ENCODE measurements at regions not wholly inside any gene's neighbourhood (a gene's known extent, or its start where the extent isn't known, plus 50 kb on each side); places are given as distances from the start of the nearest gene placed in this dataset.

- DNase-seq (ENCODE audit: low read depth) = no peak
- no peak overlapping the region for H3K4me3 ChIP-seq (ENCODE audit: low read depth, low read length)
- no peak for TF ChIP-seq CTCF (IDR thresholded peaks at IDR 0.05; ENCODE audit: low read depth, low read length, missing control alignments)
- in situ Hi-C loops (cut with HindIII; ENCODE audit: low sequenced_read_pairs) = no loop called here
These were observed 111.4 kb upstream of the NANOS1 start for GRCh38 chr10:118918116-118918515.

GRCh38 chr10:118918587-118918986, 110.9 kb upstream of the NANOS1 start:
- in situ Hi-C loops (cut with HindIII; ENCODE audit: low sequenced_read_pairs) = no loop called here
- DNase-seq (ENCODE audit: low read depth) = no peak
- TF ChIP-seq CTCF (IDR thresholded peaks at IDR 0.05; ENCODE audit: low read depth, low read length, missing control alignments) = no peak

GRCh38 chr10:118920206-118920605, 109.3 kb upstream of the NANOS1 start:
- DNase-seq (ENCODE audit: low read depth) = no peak
- no peak for TF ChIP-seq CTCF (IDR thresholded peaks at IDR 0.05; ENCODE audit: low read depth, low read length, missing control alignments)
- in situ Hi-C loops (cut with HindIII; ENCODE audit: low sequenced_read_pairs) = no loop called here
- H3K4me3 ChIP-seq (ENCODE audit: low read depth, low read length) = no peak overlapping the region

More at GRCh38 chr10:118918587-118918986, 110.9 kb upstream of the NANOS1 start:
- H3K4me3 ChIP-seq (ENCODE audit: low read depth, low read length) = no peak overlapping the region

- no peak overlapping the region for H3K4me3 ChIP-seq (ENCODE audit: low read depth, low read length)
- in situ Hi-C loops (cut with HindIII; ENCODE audit: low sequenced_read_pairs) = no loop called here
- no peak for TF ChIP-seq CTCF (IDR thresholded peaks at IDR 0.05; ENCODE audit: low read depth, low read length, missing control alignments)
- no peak for DNase-seq (ENCODE audit: low read depth)
These were observed 107.3 kb upstream of the NANOS1 start for GRCh38 chr10:118922226-118922625.

- no peak for TF ChIP-seq CTCF (IDR thresholded peaks at IDR 0.05; ENCODE audit: low read depth, low read length, missing control alignments)
- in situ Hi-C loops (cut with HindIII; ENCODE audit: low sequenced_read_pairs) = no loop called here
- DNase-seq (ENCODE audit: low read depth) = no peak
- H3K4me3 ChIP-seq (ENCODE audit: low read depth, low read length) = no peak overlapping the region
These were observed 106.5 kb upstream of the NANOS1 start for GRCh38 chr10:118922972-118923371.

GRCh38 chr10:118924493-118924892, 105.0 kb upstream of the NANOS1 start:
- in situ Hi-C loops (cut with HindIII; ENCODE audit: low sequenced_read_pairs) = no loop called here
- no peak overlapping the region for H3K4me3 ChIP-seq (ENCODE audit: low read depth, low read length)
- DNase-seq (ENCODE audit: low read depth) = no peak
- TF ChIP-seq CTCF (IDR thresholded peaks at IDR 0.05; ENCODE audit: low read depth, low read length, missing control alignments) = no peak

All from astrocyte of the cerebellum (primary cell).